Neural progenitor cell (in vitro differentiated cells): ENCODE measurements at regions not wholly inside any gene's neighbourhood (a gene's known extent, or its start where the extent isn't known, plus 50 kb on each side); places are given as distances from the start of the nearest gene placed in this dataset.
A peak's percentile ranks its signal among the peaks of the same experiment; 100 is the strongest.

ENCODE experiments used
- DNase-seq: peaks from one replicate; pipeline ENCODE4 v3.0.0-alpha.2; 2016; ENCODE audit warnings: low spot score
- H2AFZ ChIP-seq: fragments of 200-600 bp; sonication (generic); replicated peaks from 2 replicates; pipeline ENCODE4 v1.6.1; 2016; ENCODE audit warnings: antibody characterized with exemption
- H3F3A ChIP-seq: fragments of 200-600 bp; sonication (generic); 2 replicates; pipeline ENCODE4 v1.6.1; 2016; ENCODE audit warnings: antibody characterized with exemption, low read depth
- H3K27ac ChIP-seq: fragments of 200-600 bp; sonication (generic); 2 replicates; pipeline ENCODE4 v1.5.1; 2016; ENCODE audit warnings: mild to moderate bottlenecking
- H3K27me3 ChIP-seq: fragments of 200-600 bp; sonication (generic); 2 replicates; pipeline ENCODE4 v1.6.1; 2016; ENCODE audit warnings: mild to moderate bottlenecking, moderate library complexity
- H3K36me3 ChIP-seq: fragments of 200-600 bp; sonication (generic); 2 replicates; pipeline ENCODE4 v1.5.1; 2016
- H3K4me1 ChIP-seq: fragments of 200-600 bp; sonication (generic); 2 replicates; pipeline ENCODE4 v1.6.1; 2016; ENCODE audit warnings: mixed run types
- H3K4me2 ChIP-seq: fragments of 200-600 bp; sonication (generic); 2 replicates; pipeline ENCODE4 v1.6.1; 2016
- H3K4me3 ChIP-seq: fragments of 200-600 bp; sonication (generic); 2 replicates; pipeline ENCODE4 v1.5.1; 2016
- H3K79me2 ChIP-seq: fragments of 200-600 bp; sonication (generic); 2 replicates; pipeline ENCODE4 v1.6.1; 2016; ENCODE audit warnings: low read depth
- H3K9ac ChIP-seq: fragments of 200-600 bp; sonication (generic); 2 replicates; pipeline ENCODE4 v1.6.1; 2016
- H3K9me3 ChIP-seq: fragments of 200-600 bp; sonication (generic); 2 replicates; pipeline ENCODE4 v1.5.1; 2016; ENCODE audit warnings: low read depth
- H4K20me1 ChIP-seq: fragments of 200-600 bp; sonication (generic); 2 replicates; pipeline ENCODE4 v1.6.1; 2016; ENCODE audit warnings: low read depth
- H3K27ac Mint-ChIP-seq: 3 replicates; pipeline ENCODE4 v1.8.0; 2021; ENCODE audit warnings: mixed read lengths
- H3K27me3 Mint-ChIP-seq: 2 replicates; pipeline ENCODE4 v1.8.0; 2022; ENCODE audit warnings: low read depth, mild to moderate bottlenecking, inconsistent platforms, moderate library complexity, mixed read lengths; ENCODE audit not compliant: insufficient read depth
- H3K36me3 Mint-ChIP-seq: 3 replicates; pipeline ENCODE4 v1.8.0; 2021; ENCODE audit warnings: mixed read lengths
- H3K4me1 Mint-ChIP-seq: 3 replicates; pipeline ENCODE4 v1.8.0; 2021; ENCODE audit warnings: mixed read lengths
- H3K4me3 Mint-ChIP-seq: 3 replicates; pipeline ENCODE4 v1.8.0; 2021; ENCODE audit warnings: mild to moderate bottlenecking, moderate library complexity, mixed read lengths
- H3K9me3 Mint-ChIP-seq: 3 replicates; pipeline ENCODE4 v1.8.0; 2020; ENCODE audit warnings: mixed read lengths
- EZH2 ChIP-seq: fragments of 200-600 bp; sonication (generic); IDR thresholded peaks from 2 replicates; pipeline ENCODE4 v1.6.1; 2017; ENCODE audit warnings: antibody characterized with exemption, mild to moderate bottlenecking, moderate library complexity
- EZH2phosphoT487 ChIP-seq: fragments of 200-600 bp; sonication (generic); IDR thresholded peaks from 2 replicates; pipeline ENCODE4 v1.6.1; 2017; ENCODE audit warnings: antibody characterized with exemption
- TF ChIP-seq, protein P1 (sequence below): fragments of 200-600 bp; sonication (generic); IDR thresholded peaks from 2 replicates; pipeline ENCODE4 v1.5.1; 2017; ENCODE audit warnings: antibody characterized with exemption, mild to moderate bottlenecking

DNA sequence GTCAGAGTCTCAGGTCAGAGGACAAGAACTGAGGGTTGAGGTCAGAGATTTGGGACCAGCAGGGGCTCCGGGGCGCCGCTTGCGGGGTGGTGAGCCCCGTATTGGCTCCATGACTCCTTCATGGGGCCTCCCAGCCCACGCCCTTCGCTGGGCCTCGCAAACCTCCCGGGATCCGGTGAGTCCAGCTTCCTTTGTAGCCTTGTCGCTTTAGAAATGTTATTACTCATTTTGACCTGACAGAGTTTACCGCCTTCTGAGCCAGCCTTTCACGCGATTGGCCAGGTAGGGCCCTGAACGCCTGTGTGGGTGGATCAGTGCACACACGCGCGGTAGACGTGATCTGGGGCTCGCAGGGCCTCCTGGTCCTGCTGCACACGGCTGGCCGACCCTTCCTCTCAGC is 181.1 kb downstream of the ERMARD start:
- Histone ChIP-seq H3K79me2 (no peaks in the 10 kb centered on the region), H3F3A (no peaks in the 10 kb centered on the region), H3K4me3 (no peak overlapping the region), H4K20me1 (no peaks in the 10 kb centered on the region), H3K27ac (no peak overlapping the region), H3K9me3 (no peaks in the 10 kb centered on the region), H3K4me1 (peaks cover 17% of the 10 kb centered on the region), H3K36me3 (no peaks in the 10 kb centered on the region), H3K27me3 (peaks cover 5% of the 10 kb centered on the region), H2AFZ (no peak overlapping the region), H3K9ac (no peak overlapping the region), H3K4me2 (no peak overlapping the region)
- no peak for TF ChIP-seq EZH2
- TF ChIP-seq, protein P1, sequence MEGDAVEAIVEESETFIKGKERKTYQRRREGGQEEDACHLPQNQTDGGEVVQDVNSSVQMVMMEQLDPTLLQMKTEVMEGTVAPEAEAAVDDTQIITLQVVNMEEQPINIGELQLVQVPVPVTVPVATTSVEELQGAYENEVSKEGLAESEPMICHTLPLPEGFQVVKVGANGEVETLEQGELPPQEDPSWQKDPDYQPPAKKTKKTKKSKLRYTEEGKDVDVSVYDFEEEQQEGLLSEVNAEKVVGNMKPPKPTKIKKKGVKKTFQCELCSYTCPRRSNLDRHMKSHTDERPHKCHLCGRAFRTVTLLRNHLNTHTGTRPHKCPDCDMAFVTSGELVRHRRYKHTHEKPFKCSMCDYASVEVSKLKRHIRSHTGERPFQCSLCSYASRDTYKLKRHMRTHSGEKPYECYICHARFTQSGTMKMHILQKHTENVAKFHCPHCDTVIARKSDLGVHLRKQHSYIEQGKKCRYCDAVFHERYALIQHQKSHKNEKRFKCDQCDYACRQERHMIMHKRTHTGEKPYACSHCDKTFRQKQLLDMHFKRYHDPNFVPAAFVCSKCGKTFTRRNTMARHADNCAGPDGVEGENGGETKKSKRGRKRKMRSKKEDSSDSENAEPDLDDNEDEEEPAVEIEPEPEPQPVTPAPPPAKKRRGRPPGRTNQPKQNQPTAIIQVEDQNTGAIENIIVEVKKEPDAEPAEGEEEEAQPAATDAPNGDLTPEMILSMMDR = no peak
- no peak for TF ChIP-seq EZH2phosphoT487
- H3K4me1 Mint-ChIP-seq = peaks cover 26% of the 10 kb centered on the region
- H3K27ac Mint-ChIP-seq = no peak overlapping the region
- H3K4me3 Mint-ChIP-seq = no peak overlapping the region
- peaks cover 6% of the 10 kb centered on the region for H3K9me3 Mint-ChIP-seq
- H3K36me3 Mint-ChIP-seq = no peaks in the 10 kb centered on the region
- DNase-seq = no peak
- peaks cover 7% of the 10 kb centered on the region for H3K27me3 Mint-ChIP-seq

DNA sequence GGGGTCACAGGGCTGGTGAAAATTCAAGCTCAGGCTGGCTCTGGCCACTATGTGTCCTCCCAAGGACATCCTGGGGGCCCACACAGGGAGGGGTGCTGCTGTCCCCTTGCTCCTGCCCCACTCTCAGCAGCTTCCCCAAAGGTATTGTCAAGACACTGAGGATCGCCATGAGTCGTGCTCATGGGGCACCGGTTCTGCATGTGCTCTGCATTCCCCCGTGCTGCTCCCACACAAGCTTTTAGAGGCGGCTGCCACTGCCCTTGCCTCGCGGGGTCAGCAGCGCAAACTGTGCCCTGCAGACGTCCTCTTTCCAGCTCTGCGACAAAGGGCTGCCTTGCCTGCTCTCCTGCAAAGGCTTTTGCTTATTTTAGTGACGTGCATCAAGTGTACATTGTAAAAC is 179.8 kb downstream of the ERMARD start:
- TF ChIP-seq, protein P1 = no peak
- TF ChIP-seq EZH2phosphoT487 = no peak
- no peak overlapping the region for H3K27ac ChIP-seq
- peaks cover 5% of the 10 kb centered on the region for H3K27me3 ChIP-seq
- no peak overlapping the region for H3K27ac Mint-ChIP-seq
- no peak overlapping the region for H2AFZ ChIP-seq
- peaks cover 26% of the 10 kb centered on the region for H3K4me1 Mint-ChIP-seq
- no peak overlapping the region for H3K4me2 ChIP-seq
- H3K4me3 Mint-ChIP-seq = no peak overlapping the region
- H4K20me1 ChIP-seq = no peaks in the 10 kb centered on the region
- no peaks in the 10 kb centered on the region for H3K36me3 Mint-ChIP-seq
- no peak overlapping the region for H3K4me3 ChIP-seq
- H3K4me1 ChIP-seq = peaks cover 16% of the 10 kb centered on the region
- H3K9me3 ChIP-seq = no peaks in the 10 kb centered on the region
- no peaks in the 10 kb centered on the region for H3K36me3 ChIP-seq
- peaks cover 7% of the 10 kb centered on the region for H3K27me3 Mint-ChIP-seq
- no peaks in the 10 kb centered on the region for H3K79me2 ChIP-seq
- H3F3A ChIP-seq = no peaks in the 10 kb centered on the region
- H3K9me3 Mint-ChIP-seq = peaks cover 6% of the 10 kb centered on the region
- no peak for DNase-seq
- H3K9ac ChIP-seq = no peak overlapping the region

DNA sequence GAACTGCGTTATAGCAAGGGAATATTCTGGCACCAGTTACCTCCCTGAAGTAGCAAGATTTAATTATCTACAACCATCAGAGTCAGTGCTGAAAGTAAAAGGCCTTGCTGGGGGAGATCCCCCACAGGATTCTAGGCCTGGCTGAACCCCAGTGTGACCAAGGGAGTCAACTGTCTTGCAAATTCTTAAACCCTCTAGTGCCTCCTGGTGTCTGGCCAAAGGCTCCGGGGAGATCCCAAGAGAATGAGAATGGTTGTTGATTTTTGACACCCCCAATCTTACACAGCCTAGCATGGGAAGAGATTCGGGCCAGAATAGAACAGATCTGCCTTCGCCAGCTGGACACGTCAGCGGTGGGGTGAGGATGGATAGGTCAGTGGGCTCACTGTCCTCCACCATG is 179.4 kb downstream of the ERMARD start:
- Histone ChIP-seq H3K4me2 (no peak overlapping the region), H3K4me1 (peaks cover 16% of the 10 kb centered on the region), H3K27me3 (peaks cover 5% of the 10 kb centered on the region), H3K9ac (no peak overlapping the region), H3F3A (no peaks in the 10 kb centered on the region), H3K9me3 (no peaks in the 10 kb centered on the region), H3K4me3 (no peak overlapping the region), H4K20me1 (no peaks in the 10 kb centered on the region), H3K36me3 (no peaks in the 10 kb centered on the region), H3K27ac (no peak overlapping the region), H3K79me2 (no peaks in the 10 kb centered on the region), H2AFZ (no peak overlapping the region)
- DNase-seq = peak; percentile 30
- H3K27ac Mint-ChIP-seq = no peak overlapping the region
- no peaks in the 10 kb centered on the region for H3K36me3 Mint-ChIP-seq
- peaks cover 26% of the 10 kb centered on the region for H3K4me1 Mint-ChIP-seq
- H3K9me3 Mint-ChIP-seq = peaks cover 6% of the 10 kb centered on the region
- H3K4me3 Mint-ChIP-seq = no peak overlapping the region
- no peak for TF ChIP-seq EZH2phosphoT487
- TF ChIP-seq, protein P1 = peak; percentile 37
- H3K27me3 Mint-ChIP-seq = peaks cover 10% of the 10 kb centered on the region

DNA sequence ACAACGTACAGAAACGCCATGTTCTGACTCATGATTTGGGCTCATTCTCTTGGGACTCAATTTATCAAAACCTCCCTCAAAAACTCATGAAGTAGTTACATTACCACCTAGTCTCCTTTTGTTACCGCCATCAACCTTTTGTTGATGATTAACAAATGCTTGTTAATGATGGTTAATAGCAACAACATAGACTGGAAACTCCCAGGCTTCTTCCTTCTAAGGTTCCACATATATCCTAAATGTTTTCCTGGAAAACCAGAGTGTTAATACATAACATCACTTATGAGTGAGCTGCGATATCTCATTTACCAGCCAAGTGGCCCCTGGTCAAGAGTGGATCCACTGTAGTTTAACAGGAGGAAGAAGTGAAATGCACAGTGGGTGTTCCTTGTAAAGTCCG is 176.3 kb downstream of the ERMARD start:
- DNase-seq = no peak

More for the DNA sequence above, 176.3 kb downstream of the ERMARD start:
- Histone ChIP-seq H3K4me2 (no peak overlapping the region), H3K79me2 (no peaks in the 10 kb centered on the region), H3K27ac (no peak overlapping the region), H4K20me1 (no peaks in the 10 kb centered on the region), H3K9ac (no peak overlapping the region), H3K9me3 (no peaks in the 10 kb centered on the region), H3K27me3 (no peaks in the 10 kb centered on the region), H3F3A (no peaks in the 10 kb centered on the region), H3K4me1 (peaks cover 12% of the 10 kb centered on the region), H2AFZ (no peak overlapping the region), H3K4me3 (no peak overlapping the region), H3K36me3 (no peaks in the 10 kb centered on the region)
- TF ChIP-seq, protein P1 = no peak
- TF ChIP-seq EZH2 (no peak), EZH2phosphoT487 (no peak)
- peaks cover 6% of the 10 kb centered on the region for H3K27me3 Mint-ChIP-seq
- no peak overlapping the region for H3K27ac Mint-ChIP-seq
- peaks cover 6% of the 10 kb centered on the region for H3K9me3 Mint-ChIP-seq
- no peak overlapping the region for H3K4me3 Mint-ChIP-seq
- H3K36me3 Mint-ChIP-seq = no peaks in the 10 kb centered on the region
- H3K4me1 Mint-ChIP-seq = peaks cover 15% of the 10 kb centered on the region
